ENCODE measurements at regions not wholly inside any gene's neighbourhood (a gene's known extent, or its start where the extent isn't known, plus 50 kb on each side); places are given as distances from the start of the nearest gene placed in this dataset.

- POLR2A ChIA-PET, result no interaction called here
- no peaks in the 10 kb centered on the region for H3K9me3 ChIP-seq (ENCODE audit: control extremely low read depth in 1 of 5, control insufficient read depth in 4 of 5, insufficient read depth in 2 of 5, low read depth in 1 of 5, low read length in 4 of 5)
- no peaks in the 10 kb centered on the region for H3K36me3 ChIP-seq (ENCODE audit: control insufficient read depth in 4 of 4, insufficient read depth in 4 of 4, low read length in 3 of 4)
- no peak overlapping the region for H3K27ac ChIP-seq (ENCODE audit: insufficient read depth in 1 of 2, low read depth in 1 of 2, low read length in 2 of 2, poor library complexity in 1 of 2, severe bottlenecking in 2 of 2)
- no peak overlapping the region for H3K4me3 ChIP-seq (ENCODE audit: control insufficient read depth in 1 of 7, extremely low read depth in 1 of 7, insufficient read depth in 4 of 7, low read depth in 2 of 7, low read length in 6 of 7)
- WGBS (ENCODE audit: insufficient coverage), result 100% methylated on average over 1 of the region's 2 CpGs
- DNase-seq, result no peak
- CTCF ChIA-PET, result no interaction called here
- peaks cover 0 to 7% (median 4%) of the 10 kb centered on the region in 5 experiments for H3K27me3 ChIP-seq (replicated peaks in 2 of 5; ENCODE audit: control insufficient read depth in 4 of 5, insufficient read depth in 5 of 5, low read length in 4 of 5)
- H3K4me1 ChIP-seq (ENCODE audit: control extremely low read depth in 1 of 4, control insufficient read depth in 4 of 4, insufficient read depth in 4 of 4, low read length in 3 of 4), result no peaks in the 10 kb centered on the region
Measured at GRCh38 chr6:147653631-147654030, 145.1 kb downstream of the SAMD5 start.

- Histone ChIP-seq H3K27ac (ENCODE audit: insufficient read depth in 1 of 2, low read depth in 1 of 2, low read length in 2 of 2, poor library complexity in 1 of 2, severe bottlenecking in 2 of 2) (no peak overlapping the region), H3K27me3 (replicated peaks in 2 of 5; ENCODE audit: control insufficient read depth in 4 of 5, insufficient read depth in 5 of 5, low read length in 4 of 5) (peaks cover 0 to 7% (median 4%) of the 10 kb centered on the region in 5 experiments), H3K4me1 (ENCODE audit: control extremely low read depth in 1 of 4, control insufficient read depth in 4 of 4, insufficient read depth in 4 of 4, low read length in 3 of 4) (no peaks in the 10 kb centered on the region), H3K4me3 (ENCODE audit: control insufficient read depth in 1 of 7, extremely low read depth in 1 of 7, insufficient read depth in 4 of 7, low read depth in 2 of 7, low read length in 6 of 7) (no peak overlapping the region), H3K9me3 (ENCODE audit: control extremely low read depth in 1 of 5, control insufficient read depth in 4 of 5, insufficient read depth in 2 of 5, low read depth in 1 of 5, low read length in 4 of 5) (no peaks in the 10 kb centered on the region), H3K36me3 (ENCODE audit: control insufficient read depth in 4 of 4, insufficient read depth in 4 of 4, low read length in 3 of 4) (no peaks in the 10 kb centered on the region)
- WGBS (ENCODE audit: insufficient coverage), result no CpG with 5 or more reads among the region's 5 CpGs
- ChIA-PET POLR2A (no interaction called here), CTCF (no interaction called here)
- DNase-seq, result no peak
Measured at GRCh38 chr6:147654103-147654845, 145.8 kb downstream of the SAMD5 start.

- no peaks in the 10 kb centered on the region for H3K36me3 ChIP-seq (ENCODE audit: control insufficient read depth in 4 of 4, insufficient read depth in 4 of 4, low read length in 3 of 4)
- CTCF ChIA-PET, result no interaction called here
- no peaks in the 10 kb centered on the region for H3K9me3 ChIP-seq (ENCODE audit: control extremely low read depth in 1 of 5, control insufficient read depth in 4 of 5, insufficient read depth in 2 of 5, low read depth in 1 of 5, low read length in 4 of 5)
- no peak for DNase-seq
- POLR2A ChIA-PET, result no interaction called here
- H3K27ac ChIP-seq (ENCODE audit: insufficient read depth in 1 of 2, low read depth in 1 of 2, low read length in 2 of 2, poor library complexity in 1 of 2, severe bottlenecking in 2 of 2), result no peak overlapping the region
- WGBS (ENCODE audit: insufficient coverage), result 96% methylated on average over 17 of the region's 20 CpGs
- H3K4me1 ChIP-seq (ENCODE audit: control extremely low read depth in 1 of 4, control insufficient read depth in 4 of 4, insufficient read depth in 4 of 4, low read length in 3 of 4), result no peaks in the 10 kb centered on the region
- no peak overlapping the region for H3K4me3 ChIP-seq (ENCODE audit: control insufficient read depth in 1 of 7, extremely low read depth in 1 of 7, insufficient read depth in 4 of 7, low read depth in 2 of 7, low read length in 6 of 7)
- H3K27me3 ChIP-seq (replicated peaks in 2 of 5; ENCODE audit: control insufficient read depth in 4 of 5, insufficient read depth in 5 of 5, low read length in 4 of 5), result peaks cover 0 to 2% (median 0%) of the 10 kb centered on the region in 5 experiments
Measured at GRCh38 chr6:147660334-147661311, 152.1 kb downstream of the SAMD5 start.

- CTCF ChIA-PET, result no interaction called here
- DNase-seq, result no peak
- no CpG with 5 or more reads among the region's 1 CpG for WGBS (ENCODE audit: insufficient coverage)
Measured at GRCh38 chr6:147662646-147663045, 154.2 kb downstream of the SAMD5 start.

GRCh38 chr6:147664092-147664491, 155.6 kb downstream of the SAMD5 start:
- ChIA-PET POLR2A (no interaction called here), CTCF (no interaction called here)
- H3K9me3 ChIP-seq (ENCODE audit: control extremely low read depth in 1 of 5, control insufficient read depth in 4 of 5, insufficient read depth in 2 of 5, low read depth in 1 of 5, low read length in 4 of 5), result no peaks in the 10 kb centered on the region
- H3K36me3 ChIP-seq (ENCODE audit: control insufficient read depth in 4 of 4, insufficient read depth in 4 of 4, low read length in 3 of 4), result no peaks in the 10 kb centered on the region
- no peak overlapping the region for H3K4me3 ChIP-seq (ENCODE audit: control insufficient read depth in 1 of 7, extremely low read depth in 1 of 7, insufficient read depth in 4 of 7, low read depth in 2 of 7, low read length in 6 of 7)
- H3K27ac ChIP-seq (ENCODE audit: insufficient read depth in 1 of 2, low read depth in 1 of 2, low read length in 2 of 2, poor library complexity in 1 of 2, severe bottlenecking in 2 of 2), result no peak overlapping the region
- no CpG with 5 or more reads among the region's 2 CpGs for WGBS (ENCODE audit: insufficient coverage)
- DNase-seq, result no peak
- H3K4me1 ChIP-seq (ENCODE audit: control extremely low read depth in 1 of 4, control insufficient read depth in 4 of 4, insufficient read depth in 4 of 4, low read length in 3 of 4), result no peaks in the 10 kb centered on the region
- H3K27me3 ChIP-seq (replicated peaks in 2 of 5; ENCODE audit: control insufficient read depth in 4 of 5, insufficient read depth in 5 of 5, low read length in 4 of 5), result peaks cover 0 to 2% (median 0%) of the 10 kb centered on the region in 5 experiments

More at GRCh38 chr6:147662646-147663045, 154.2 kb downstream of the SAMD5 start:
- Histone ChIP-seq H3K4me3 (ENCODE audit: control insufficient read depth in 1 of 7, extremely low read depth in 1 of 7, insufficient read depth in 4 of 7, low read depth in 2 of 7, low read length in 6 of 7) (no peak overlapping the region), H3K27ac (ENCODE audit: insufficient read depth in 1 of 2, low read depth in 1 of 2, low read length in 2 of 2, poor library complexity in 1 of 2, severe bottlenecking in 2 of 2) (no peak overlapping the region), H3K9me3 (ENCODE audit: control extremely low read depth in 1 of 5, control insufficient read depth in 4 of 5, insufficient read depth in 2 of 5, low read depth in 1 of 5, low read length in 4 of 5) (no peaks in the 10 kb centered on the region), H3K27me3 (replicated peaks in 2 of 5; ENCODE audit: control insufficient read depth in 4 of 5, insufficient read depth in 5 of 5, low read length in 4 of 5) (peaks cover 0 to 2% (median 0%) of the 10 kb centered on the region in 5 experiments), H3K36me3 (ENCODE audit: control insufficient read depth in 4 of 4, insufficient read depth in 4 of 4, low read length in 3 of 4) (no peaks in the 10 kb centered on the region), H3K4me1 (ENCODE audit: control extremely low read depth in 1 of 4, control insufficient read depth in 4 of 4, insufficient read depth in 4 of 4, low read length in 3 of 4) (no peaks in the 10 kb centered on the region)
- POLR2A ChIA-PET, result no interaction called here

- Histone ChIP-seq H3K9me3 (ENCODE audit: control extremely low read depth in 1 of 5, control insufficient read depth in 4 of 5, insufficient read depth in 2 of 5, low read depth in 1 of 5, low read length in 4 of 5) (peaks cover 0 to 15% (median 3%) of the 10 kb centered on the region in 5 experiments), H3K27me3 (replicated peaks in 2 of 5; ENCODE audit: control insufficient read depth in 4 of 5, insufficient read depth in 5 of 5, low read length in 4 of 5) (peaks cover 0 to 2% (median 0%) of the 10 kb centered on the region in 5 experiments), H3K4me1 (ENCODE audit: control extremely low read depth in 1 of 4, control insufficient read depth in 4 of 4, insufficient read depth in 4 of 4, low read length in 3 of 4) (no peaks in the 10 kb centered on the region), H3K4me3 (ENCODE audit: control insufficient read depth in 1 of 7, extremely low read depth in 1 of 7, insufficient read depth in 4 of 7, low read depth in 2 of 7, low read length in 6 of 7) (no peak overlapping the region), H3K27ac (ENCODE audit: insufficient read depth in 1 of 2, low read depth in 1 of 2, low read length in 2 of 2, poor library complexity in 1 of 2, severe bottlenecking in 2 of 2) (no peak overlapping the region), H3K36me3 (ENCODE audit: control insufficient read depth in 4 of 4, insufficient read depth in 4 of 4, low read length in 3 of 4) (no peaks in the 10 kb centered on the region)
- DNase-seq, result no peak
- WGBS (ENCODE audit: insufficient coverage), result 94% methylated on average over 2 of the region's 4 CpGs
- ChIA-PET POLR2A (no interaction called here), CTCF (no interaction called here)
Measured at GRCh38 chr6:147666255-147666654, 157.8 kb downstream of the SAMD5 start.

- 100% methylated on average over 1 of the region's 3 CpGs for WGBS (ENCODE audit: insufficient coverage)
- Histone ChIP-seq H3K4me3 (ENCODE audit: control insufficient read depth in 1 of 7, extremely low read depth in 1 of 7, insufficient read depth in 4 of 7, low read depth in 2 of 7, low read length in 6 of 7) (no peak overlapping the region), H3K27me3 (replicated peaks in 2 of 5; ENCODE audit: control insufficient read depth in 4 of 5, insufficient read depth in 5 of 5, low read length in 4 of 5) (no peaks in the 10 kb centered on the region), H3K27ac (ENCODE audit: insufficient read depth in 1 of 2, low read depth in 1 of 2, low read length in 2 of 2, poor library complexity in 1 of 2, severe bottlenecking in 2 of 2) (no peak overlapping the region), H3K36me3 (ENCODE audit: control insufficient read depth in 4 of 4, insufficient read depth in 4 of 4, low read length in 3 of 4) (no peaks in the 10 kb centered on the region), H3K4me1 (ENCODE audit: control extremely low read depth in 1 of 4, control insufficient read depth in 4 of 4, insufficient read depth in 4 of 4, low read length in 3 of 4) (no peaks in the 10 kb centered on the region), H3K9me3 (ENCODE audit: control extremely low read depth in 1 of 5, control insufficient read depth in 4 of 5, insufficient read depth in 2 of 5, low read depth in 1 of 5, low read length in 4 of 5) (peaks cover 0 to 15% (median 3%) of the 10 kb centered on the region in 5 experiments)
- DNase-seq, result no peak
- ChIA-PET POLR2A (no interaction called here), CTCF (no interaction called here)
Measured at GRCh38 chr6:147667082-147667481, 158.6 kb downstream of the SAMD5 start.

All from common myeloid progenitor, CD34-positive (primary cell).